NK-92 (cell line): ENCODE measurements at regions not wholly inside any gene's neighbourhood (a gene's known extent, or its start where the extent isn't known, plus 50 kb on each side); places are given as distances from the start of the nearest gene placed in this dataset.

Source experiments
- DNase-seq: peaks from one replicate; lab custom pipeline; 2025; ENCODE audit not compliant: unreplicated experiment; lab: John Stamatoyannopoulos, UW

DNA sequence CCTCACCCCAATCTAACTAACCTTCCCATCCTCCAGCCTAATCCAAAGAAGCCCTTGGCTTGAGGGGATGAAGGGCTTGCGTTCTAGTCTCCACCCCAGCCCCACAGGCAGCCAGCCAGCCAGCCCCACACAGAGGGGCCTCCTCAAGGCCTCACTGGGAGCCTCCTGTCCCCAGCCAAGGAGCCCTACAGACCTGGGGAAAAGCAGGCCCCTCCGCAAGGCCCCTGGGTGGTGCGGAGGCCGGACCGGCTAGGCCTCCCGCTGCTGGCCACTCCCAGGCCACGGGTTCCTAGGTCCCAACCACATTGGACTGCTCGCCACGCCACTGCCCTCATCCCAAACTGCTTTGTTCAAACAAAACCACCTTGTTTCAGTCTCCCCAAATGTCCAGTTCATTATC lies 78.0 kb downstream of the ZIC5 start:
- no peak for DNase-seq

GRCh38 chr13:99892866-99893504 lies 78.6 kb downstream of the ZIC5 start:
- no peak for DNase-seq

GRCh38 chr13:99892196-99892613 lies 79.4 kb downstream of the ZIC5 start:
- no peak for DNase-seq

DNA sequence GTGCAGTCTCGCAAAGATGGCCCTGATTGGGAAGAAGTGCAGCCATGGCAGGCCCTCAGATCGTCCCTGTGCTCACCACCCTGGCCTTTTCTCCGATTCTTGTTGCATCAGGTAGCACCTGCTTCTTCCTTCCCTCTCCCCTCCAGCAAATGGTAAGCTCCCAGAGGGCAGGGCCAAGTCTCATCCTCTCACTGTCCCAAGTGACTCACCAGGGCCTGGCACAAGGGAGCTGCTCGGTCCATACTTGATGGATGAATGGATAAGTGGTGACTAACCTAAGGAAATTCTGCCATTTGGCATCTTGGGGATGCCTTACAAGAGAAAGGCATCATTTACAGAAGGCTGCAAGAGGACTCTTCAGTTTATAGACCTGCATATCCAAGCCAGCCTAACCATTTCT lies 84.9 kb downstream of the ZIC5 start:
- no peak for DNase-seq

DNA sequence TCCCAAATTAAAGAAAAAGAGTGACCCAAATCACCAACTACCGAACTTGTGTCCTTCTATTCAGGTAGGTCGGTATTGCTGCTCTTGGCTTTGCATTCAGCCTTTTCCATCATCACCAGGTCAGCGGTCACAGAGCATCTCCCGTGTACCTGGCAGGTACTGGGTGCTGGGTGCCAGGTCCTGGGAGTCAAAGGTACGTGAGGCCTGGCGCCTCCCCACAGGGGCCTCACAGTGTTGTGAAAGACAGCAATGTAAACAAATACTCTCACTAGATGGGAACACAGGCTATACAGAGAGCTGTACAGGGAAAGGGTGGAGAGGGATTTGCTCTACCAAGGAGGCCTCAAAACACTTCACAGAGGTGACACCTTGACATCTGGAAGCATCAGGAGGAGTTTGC lies 86.7 kb downstream of the ZIC5 start:
- no peak for DNase-seq

- DNase-seq = no peak
Measured at GRCh38 chr13:99883805-99884204, 87.8 kb downstream of the ZIC5 start.

DNA sequence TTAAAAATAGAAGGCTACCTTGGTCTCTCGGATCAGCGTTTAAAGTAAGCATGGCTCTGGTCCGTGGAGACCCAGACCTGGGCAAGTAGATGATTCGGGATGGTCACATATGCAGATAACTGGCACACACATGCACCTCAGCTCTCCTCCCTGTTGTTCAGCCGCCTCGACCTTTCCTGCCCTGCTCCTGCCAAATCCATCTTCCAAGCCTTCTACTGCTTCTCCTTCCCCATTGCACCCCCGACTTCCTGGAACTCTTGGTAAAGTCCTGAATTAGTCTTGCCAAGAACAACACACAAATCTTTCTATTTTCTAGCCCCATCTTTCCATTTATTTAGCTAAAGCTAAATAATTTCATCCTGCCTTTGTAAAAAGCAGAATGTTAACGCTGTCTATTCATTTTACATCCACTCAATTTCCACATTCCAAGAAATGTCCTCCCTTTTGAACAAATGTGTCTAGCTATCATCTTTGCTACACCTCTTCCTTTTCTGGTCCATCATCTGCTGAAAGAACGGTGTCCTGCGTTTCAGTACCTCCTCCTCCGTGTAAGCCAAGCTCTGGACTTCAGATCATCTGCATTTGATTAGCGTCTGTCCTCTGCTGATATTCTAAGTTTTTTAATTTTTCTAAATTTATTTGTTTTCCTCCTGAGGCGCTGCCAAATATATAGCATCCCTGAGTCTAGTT lies 92.5 kb downstream of the ZIC5 start:
- DNase-seq = no peak

DNA sequence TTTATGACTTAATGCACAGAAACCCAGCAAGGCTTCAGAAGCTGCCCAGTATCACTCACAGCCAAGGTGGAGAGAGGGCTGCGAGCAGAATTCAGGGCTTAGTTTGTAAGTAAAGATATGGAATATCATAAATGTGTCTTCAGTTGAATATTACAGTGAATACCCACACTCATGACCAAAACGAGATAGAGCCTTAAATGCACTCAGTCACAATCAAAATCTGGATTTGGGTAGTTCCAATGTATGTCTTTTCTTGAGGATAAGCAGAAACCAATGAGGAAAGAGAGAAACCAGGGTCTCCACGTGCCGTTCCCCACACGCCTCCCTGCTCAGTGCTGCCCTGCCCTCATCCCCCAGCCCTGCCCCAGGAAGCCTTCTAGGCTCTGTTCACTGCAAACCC lies 94.9 kb downstream of the ZIC5 start:
- no peak for DNase-seq

DNA sequence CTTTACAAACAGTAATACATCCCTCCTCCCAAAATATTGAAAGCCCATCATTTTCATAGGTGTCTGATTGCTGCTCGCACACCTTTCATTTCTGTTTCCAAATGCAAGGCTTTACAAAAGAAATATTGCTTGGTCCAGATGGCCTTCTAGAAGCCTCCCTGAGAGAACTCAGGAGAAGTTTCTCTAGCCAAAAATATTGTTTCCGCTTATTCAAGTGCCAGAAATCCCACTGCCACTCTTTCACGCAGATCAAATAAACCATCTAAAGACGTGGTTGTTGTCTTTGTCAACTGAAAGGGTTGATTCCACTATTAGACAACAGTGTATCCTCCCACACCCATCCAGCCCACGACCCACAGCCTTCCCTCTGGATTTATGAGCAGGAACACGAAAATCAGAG lies 96.2 kb downstream of the ZIC5 start:
- no peak for DNase-seq

- no peak for DNase-seq
Measured at GRCh38 chr13:99873832-99874430, 97.6 kb downstream of the ZIC5 start.

DNA sequence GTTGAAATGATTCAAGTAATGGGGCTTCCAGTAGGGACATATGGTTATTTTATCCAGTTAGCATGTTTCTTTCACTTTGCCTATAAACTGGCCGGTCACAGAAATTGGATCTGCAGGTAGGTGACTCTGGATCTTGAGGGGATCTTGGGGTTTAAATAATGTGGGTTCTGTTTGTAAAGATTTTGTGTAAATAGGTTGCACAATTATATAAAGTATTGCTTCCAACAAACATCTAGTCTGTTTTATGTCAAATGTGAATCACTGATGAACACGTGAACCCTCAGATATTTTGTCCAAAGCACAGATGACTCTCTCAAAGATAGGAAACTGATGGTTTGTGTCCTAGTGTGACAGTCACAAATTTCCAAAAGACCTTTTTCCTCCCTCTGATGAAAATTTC lies 98.4 kb downstream of the ZIC5 start:
- DNase-seq = no peak

DNA sequence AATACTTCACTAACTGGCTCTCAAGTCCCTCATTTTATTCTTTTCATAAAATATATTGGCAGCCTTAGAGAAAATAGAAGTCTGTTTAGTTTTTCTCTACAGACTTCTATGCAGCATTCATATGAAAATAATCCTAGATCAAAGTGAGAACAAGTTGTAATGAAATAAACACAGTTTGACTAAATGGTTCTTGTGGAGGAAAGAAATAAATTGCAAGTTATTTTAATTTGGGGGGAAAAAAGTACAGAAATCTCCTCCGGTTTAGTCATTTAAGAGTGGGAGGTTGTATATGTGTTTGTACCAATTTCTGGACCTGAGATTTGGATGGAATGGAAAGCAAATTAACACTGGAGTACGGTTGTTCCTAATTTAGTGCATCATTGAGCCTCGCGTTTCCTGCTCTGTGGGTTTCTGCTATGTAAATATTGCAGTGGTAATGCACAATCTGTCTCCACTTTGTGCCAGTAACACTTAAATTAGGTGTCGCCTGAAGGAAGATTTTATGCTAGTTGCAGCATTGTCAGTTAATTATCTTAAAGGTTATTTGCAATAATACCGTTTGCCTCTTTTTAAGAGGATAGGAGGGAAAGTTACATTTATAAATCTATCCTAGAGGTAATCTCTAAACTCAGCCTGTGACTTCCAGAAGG lies 100.2 kb downstream of the ZIC5 start:
- no peak for DNase-seq

GRCh38 chr13:99870541-99870940 lies 101.0 kb downstream of the ZIC5 start:
- DNase-seq = no peak

- no peak for DNase-seq
Measured at GRCh38 chr13:99869830-99870229, 101.7 kb downstream of the ZIC5 start.

- no peak for DNase-seq
Measured at GRCh38 chr13:99868767-99869166, 102.8 kb downstream of the ZIC5 start.

- DNase-seq = no peak
Measured at GRCh38 chr13:99867535-99868257, 103.9 kb downstream of the ZIC5 start.

GRCh38 chr13:99866781-99867180 lies 104.8 kb downstream of the ZIC5 start:
- no peak for DNase-seq

DNA sequence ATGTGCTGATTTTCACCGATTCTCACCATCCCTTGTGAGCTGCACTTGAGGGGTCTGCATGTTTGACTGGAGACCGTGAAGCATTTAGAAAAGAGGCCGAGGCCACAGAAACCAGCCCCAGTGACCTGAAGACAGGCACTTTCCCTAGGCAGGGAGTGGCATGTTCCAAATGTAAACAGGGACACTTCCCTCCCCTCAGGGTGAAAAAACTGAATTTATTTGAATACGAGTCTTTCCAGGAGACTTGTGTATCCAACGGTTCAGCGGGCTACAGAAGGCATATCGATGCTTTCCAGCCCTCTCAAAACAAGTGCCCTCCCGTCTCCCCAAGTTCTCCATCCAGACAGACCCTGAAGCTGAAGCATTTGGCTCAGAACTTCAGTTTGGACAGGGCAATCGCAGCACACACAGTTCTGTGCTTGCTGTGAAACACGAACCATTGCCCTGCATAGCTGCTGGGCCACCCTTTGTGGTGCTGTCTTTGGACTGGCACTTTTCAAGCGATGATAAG lies 106.1 kb downstream of the ZIC5 start:
- DNase-seq = no peak

- DNase-seq = no peak
Measured at GRCh38 chr13:99864627-99864990, 107.0 kb downstream of the ZIC5 start.

GRCh38 chr13:99863789-99864626 lies 107.6 kb downstream of the ZIC5 start:
- no peak for DNase-seq
